A549 (cell line): ENCODE measurements at regions not wholly inside any gene's neighbourhood (a gene's known extent, or its start where the extent isn't known, plus 50 kb on each side); places are given as distances from the start of the nearest gene placed in this dataset.

Experiments
- ATAC-seq, 2 experiments: fragments of 200-7000 bp in 1 of 2; fragments of >200 bp in 1 of 2; cut with Nextera tagmentation in 1 of 2; cut with Tn5 transposase in 1 of 2; 3 replicates each; pipeline versions ENCODE4 v1.8.0 to v1.9.1; 2018 to 2020; ENCODE audit warnings: mild to moderate bottlenecking in 1 of 2, moderate library complexity in 1 of 2
- CTCF ChIA-PET: fragments of 300-600 bp; sonication (Branson Sonifier 250); formaldehyde crosslinking; extraction: SDS; loops from one replicate; lab custom pipeline; 2021; ENCODE audit warnings: antibody characterized with exemption, inconsistent platforms; lab: Yijun Ruan, JAX
- POLR2A ChIA-PET: fragments of 350-600 bp; formaldehyde crosslinking; extraction: SDS; loops from one replicate; lab custom pipeline; 2021; ENCODE audit warnings: antibody characterized with exemption, inconsistent platforms; lab: Yijun Ruan, JAX
- DNase-seq, 2 experiments: peaks; one replicate each; pipeline versions ENCODE4 v3.0.0 to v3.0.0-alpha.2; 2011 to 2016; ENCODE audit warnings: low read depth in 1 of 2, low spot score in 1 of 2
- FAIRE-seq: peaks from 2 replicates; lab custom pipeline; 2011; peaks lifted over from hg19 to GRCh38; lab: Jason Lieb, UNC
- H3K27ac ChIP-seq, 2 experiments: fragments of >200 bp; sonication (Bioruptor Twin); formaldehyde crosslinking; 3 replicates each; pipeline ENCODE4 v1.5.1; 2016 to 2017
- H3K4me1 ChIP-seq: fragments of >200 bp; sonication (Bioruptor Twin); formaldehyde crosslinking; 3 replicates; pipeline ENCODE4 v1.6.1; 2016
- H3K4me2 ChIP-seq: fragments of >200 bp; sonication (Bioruptor Twin); formaldehyde crosslinking; 3 replicates; pipeline ENCODE4 v1.6.1; 2016
- H3K4me3 ChIP-seq: fragments of >200 bp; sonication (Bioruptor Twin); formaldehyde crosslinking; 3 replicates; pipeline ENCODE4 v1.5.1; 2016
- H3K9me3 ChIP-seq: fragments of >200 bp; sonication (Bioruptor Twin); formaldehyde crosslinking; 3 replicates; pipeline ENCODE4 v1.6.1; 2016
- BHLHE40 ChIP-seq: IDR thresholded peaks from 2 replicates; pipeline ENCODE4 v1.6.1; 2012; ENCODE audit warnings: low read depth, low read length, inconsistent platforms
- CBX2 ChIP-seq: fragments of 200-600 bp; sonication (generic); IDR thresholded peaks from 2 replicates; pipeline ENCODE4 v1.6.1; 2016; ENCODE audit warnings: low read depth, mild to moderate bottlenecking, borderline replicate concordance
- CHD2 ChIP-seq: fragments of 150-350 bp; IDR thresholded peaks from 2 replicates; pipeline ENCODE4 v1.6.1; 2014; ENCODE audit warnings: low read length; ENCODE audit not compliant: partially characterized antibody
- EHF ChIP-seq: fragments of 250-450 bp; sonication (Bioruptor Pico); IDR thresholded peaks from 2 replicates; pipeline ENCODE4 v1.5.0; 2020; ENCODE audit warnings: mild to moderate bottlenecking
- EHMT2 ChIP-seq: fragments of 200-600 bp; sonication (generic); IDR thresholded peaks from 2 replicates; pipeline ENCODE4 v1.6.1; 2016; ENCODE audit warnings: antibody characterized with exemption, low read depth, mild to moderate bottlenecking, moderate library complexity
- FOSL2 ChIP-seq, 2 experiments: fragments of 450-650 bp in 1 of 2; fragments of >200 bp in 1 of 2; sonication (Bioruptor Twin) in 1 of 2; formaldehyde crosslinking; IDR thresholded peaks; 2 replicates each; pipeline versions ENCODE4 v1.5.0 to v1.6.1; 2016 to 2020; ENCODE audit warnings: mild to moderate bottlenecking in 1 of 2, moderate library complexity in 1 of 2
- GATA3 ChIP-seq: IDR thresholded peaks from 2 replicates; pipeline ENCODE4 v1.6.1; 2012; ENCODE audit warnings: borderline replicate concordance
- HOXA7 ChIP-seq: fragments of 250-450 bp; sonication (Bioruptor Pico); IDR thresholded peaks from 2 replicates; pipeline ENCODE4 v1.5.0; 2020; ENCODE audit warnings: mild to moderate bottlenecking, moderate library complexity
- HOXB5 ChIP-seq: fragments of 250-450 bp; sonication (Bioruptor Pico); IDR thresholded peaks from 2 replicates; pipeline ENCODE4 v1.5.0; 2020; ENCODE audit warnings: mild to moderate bottlenecking, moderate library complexity
- MAFK ChIP-seq: fragments of 450-650 bp; IDR thresholded peaks from 2 replicates; pipeline ENCODE4 v1.6.1; 2014; ENCODE audit not compliant: partially characterized antibody
- MYC ChIP-seq: IDR thresholded peaks from 2 replicates; pipeline ENCODE4 v1.6.1; 2012; ENCODE audit warnings: mild to moderate bottlenecking, inconsistent platforms, low read length, improper control_type of control experiment, borderline replicate concordance
- RAD21 ChIP-seq, 2 experiments: fragments of >200 bp in 1 of 2; sonication (Bioruptor Twin) in 1 of 2; formaldehyde crosslinking in 1 of 2; IDR thresholded peaks in 1 of 2; conservative IDR thresholded peaks in 1 of 2; 2 replicates in 1 of 2; 3 replicates in 1 of 2; pipeline ENCODE4 v1.6.1; 2012 to 2018; ENCODE audit warnings: inconsistent platforms in 1 of 2
- RARB ChIP-seq: fragments of 250-450 bp; sonication (Bioruptor Pico); IDR thresholded peaks from 2 replicates; pipeline ENCODE4 v1.8.0; 2021; ENCODE audit warnings: mild to moderate bottlenecking, moderate library complexity
- RCOR1 ChIP-seq: fragments of 150-350 bp; IDR thresholded peaks from 2 replicates; pipeline ENCODE4 v1.6.1; 2014; ENCODE audit warnings: antibody characterized with exemption, low read length, low read depth
- RNF2 ChIP-seq: fragments of 200-600 bp; sonication (generic); IDR thresholded peaks from 2 replicates; pipeline ENCODE4 v1.6.1; 2016; ENCODE audit warnings: low read depth, mild to moderate bottlenecking, antibody characterized with exemption, moderate library complexity, borderline replicate concordance
- TFCP2L1 ChIP-seq: fragments of 250-450 bp; sonication (Bioruptor Pico); IDR thresholded peaks from 2 replicates; pipeline ENCODE4 v1.5.0; 2021; ENCODE audit warnings: mild to moderate bottlenecking
- ZFP36 ChIP-seq: fragments of 450-650 bp; IDR thresholded peaks from 2 replicates; pipeline ENCODE4 v1.6.1; 2014; ENCODE audit warnings: borderline replicate concordance; ENCODE audit not compliant: partially characterized antibody
- ZNF302 ChIP-seq: fragments of 250-450 bp; sonication (Bioruptor Pico); IDR thresholded peaks from 2 replicates; pipeline ENCODE4 v1.9.0; 2021; ENCODE audit warnings: inconsistent platforms, mild to moderate bottlenecking, moderate library complexity
- WGBS: methylation state at CpG from one replicate; pipeline ENCODE4 v1.1.6; 2017; ENCODE audit errors: missing lambda C conversion rate; 5-methylcytosine and 5-hydroxymethylcytosine counted together
- TF ChIP-seq, protein P1 (sequence below): fragments of >200 bp; sonication (Bioruptor Twin); formaldehyde crosslinking; IDR thresholded peaks from 2 replicates; pipeline ENCODE4 v1.6.1; 2016
- TF ChIP-seq, protein P2 (sequence below): fragments of 250-450 bp; sonication (Bioruptor Pico); IDR thresholded peaks from 2 replicates; pipeline ENCODE4 v1.5.0; 2020; ENCODE audit warnings: low read depth, mild to moderate bottlenecking, moderate library complexity
- TF ChIP-seq, protein P3 (sequence below): fragments of >200 bp; sonication (Bioruptor Twin); formaldehyde crosslinking; IDR thresholded peaks from 3 replicates; pipeline ENCODE4 v1.5.1; 2016
- TF ChIP-seq, protein P4 (sequence below): IDR thresholded peaks from 2 replicates; pipeline ENCODE4 v1.6.1; 2012
- TF ChIP-seq, protein P5 (sequence below): IDR thresholded peaks from 2 replicates; pipeline ENCODE4 v1.6.1; 2012; ENCODE audit warnings: low read depth, borderline replicate concordance
- TF ChIP-seq, protein P6 (sequence below): IDR thresholded peaks from 2 replicates; pipeline ENCODE4 v1.6.1; 2012
- TF ChIP-seq, protein P7 (sequence below): fragments of 450-650 bp; IDR thresholded peaks from 2 replicates; pipeline ENCODE4 v1.6.1; 2014; ENCODE audit warnings: antibody characterized with exemption
- TF ChIP-seq, protein P8 (sequence below): fragments of 150-350 bp; IDR thresholded peaks from 2 replicates; pipeline ENCODE4 v1.6.1; 2014; ENCODE audit warnings: low read depth, mild to moderate bottlenecking, low read length

DNA sequence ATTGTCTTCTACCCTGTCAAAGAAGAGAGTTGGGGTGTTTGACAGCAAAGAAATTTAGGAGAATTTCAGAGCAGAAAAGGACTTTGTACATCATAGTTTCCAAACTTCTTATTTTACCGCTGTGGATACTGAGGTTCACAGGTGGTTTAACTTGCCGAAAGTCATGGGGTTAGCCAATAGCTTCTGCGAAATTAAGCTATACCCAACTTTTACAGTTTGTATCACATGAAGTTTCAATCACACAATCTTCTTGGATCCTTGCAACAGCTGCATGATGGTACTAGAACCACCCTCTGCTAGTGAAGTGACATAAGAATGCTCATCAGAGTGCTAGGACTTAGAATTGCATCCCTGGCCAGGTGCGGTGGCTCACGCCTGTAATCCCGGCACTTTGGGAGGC, 345.5 kb downstream of the CD83 start:
- ATAC-seq, result no peak
- no peak overlapping the region for H3K4me2 ChIP-seq
- peaks cover 12% of the 10 kb centered on the region; the same call in 2 of the 3 replicates for H3K4me1 ChIP-seq
- TF ChIP-seq GATA3 (no peak), ZFP36 (no peak), EHMT2 (no peak), CBX2 (no peak), HOXB5 (CRISPR knock-in tag) (no peak), FOSL2 (IDR thresholded peaks at IDR 0.05) (no peak), FOSL2 (CRISPR knock-in tag; IDR thresholded peaks at IDR 0.05) (no peak), HOXA7 (no peak), EHF (no peak), RARB (CRISPR knock-in tag) (no peak), ZNF302 (CRISPR knock-in tag) (no peak), CHD2 (no peak), BHLHE40 (no peak)
- TF ChIP-seq, protein P1, sequence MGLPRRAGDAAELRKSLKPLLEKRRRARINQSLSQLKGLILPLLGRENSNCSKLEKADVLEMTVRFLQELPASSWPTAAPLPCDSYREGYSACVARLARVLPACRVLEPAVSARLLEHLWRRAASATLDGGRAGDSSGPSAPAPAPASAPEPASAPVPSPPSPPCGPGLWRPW, result no peak
- TF ChIP-seq, protein P2, sequence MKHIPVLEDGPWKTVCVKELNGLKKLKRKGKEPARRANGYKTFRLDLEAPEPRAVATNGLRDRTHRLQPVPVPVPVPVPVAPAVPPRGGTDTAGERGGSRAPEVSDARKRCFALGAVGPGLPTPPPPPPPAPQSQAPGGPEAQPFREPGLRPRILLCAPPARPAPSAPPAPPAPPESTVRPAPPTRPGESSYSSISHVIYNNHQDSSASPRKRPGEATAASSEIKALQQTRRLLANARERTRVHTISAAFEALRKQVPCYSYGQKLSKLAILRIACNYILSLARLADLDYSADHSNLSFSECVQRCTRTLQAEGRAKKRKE (CRISPR knock-in tag), result no peak
- TF ChIP-seq, protein P3, sequence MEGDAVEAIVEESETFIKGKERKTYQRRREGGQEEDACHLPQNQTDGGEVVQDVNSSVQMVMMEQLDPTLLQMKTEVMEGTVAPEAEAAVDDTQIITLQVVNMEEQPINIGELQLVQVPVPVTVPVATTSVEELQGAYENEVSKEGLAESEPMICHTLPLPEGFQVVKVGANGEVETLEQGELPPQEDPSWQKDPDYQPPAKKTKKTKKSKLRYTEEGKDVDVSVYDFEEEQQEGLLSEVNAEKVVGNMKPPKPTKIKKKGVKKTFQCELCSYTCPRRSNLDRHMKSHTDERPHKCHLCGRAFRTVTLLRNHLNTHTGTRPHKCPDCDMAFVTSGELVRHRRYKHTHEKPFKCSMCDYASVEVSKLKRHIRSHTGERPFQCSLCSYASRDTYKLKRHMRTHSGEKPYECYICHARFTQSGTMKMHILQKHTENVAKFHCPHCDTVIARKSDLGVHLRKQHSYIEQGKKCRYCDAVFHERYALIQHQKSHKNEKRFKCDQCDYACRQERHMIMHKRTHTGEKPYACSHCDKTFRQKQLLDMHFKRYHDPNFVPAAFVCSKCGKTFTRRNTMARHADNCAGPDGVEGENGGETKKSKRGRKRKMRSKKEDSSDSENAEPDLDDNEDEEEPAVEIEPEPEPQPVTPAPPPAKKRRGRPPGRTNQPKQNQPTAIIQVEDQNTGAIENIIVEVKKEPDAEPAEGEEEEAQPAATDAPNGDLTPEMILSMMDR, result no peak
- TF ChIP-seq, protein P4, sequence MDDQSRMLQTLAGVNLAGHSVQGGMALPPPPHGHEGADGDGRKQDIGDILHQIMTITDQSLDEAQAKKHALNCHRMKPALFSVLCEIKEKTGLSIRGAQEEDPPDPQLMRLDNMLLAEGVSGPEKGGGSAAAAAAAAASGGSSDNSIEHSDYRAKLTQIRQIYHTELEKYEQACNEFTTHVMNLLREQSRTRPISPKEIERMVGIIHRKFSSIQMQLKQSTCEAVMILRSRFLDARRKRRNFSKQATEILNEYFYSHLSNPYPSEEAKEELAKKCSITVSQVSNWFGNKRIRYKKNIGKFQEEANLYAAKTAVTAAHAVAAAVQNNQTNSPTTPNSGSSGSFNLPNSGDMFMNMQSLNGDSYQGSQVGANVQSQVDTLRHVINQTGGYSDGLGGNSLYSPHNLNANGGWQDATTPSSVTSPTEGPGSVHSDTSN, result no peak
- TF ChIP-seq, all 56 proteins: peak for 0
- WGBS, result 92% methylated on average over 4 of the region's 6 CpGs
- no peaks in the 10 kb centered on the region; the same call in 2 of the 3 replicates for H3K9me3 ChIP-seq
- no peak overlapping the region for H3K27ac ChIP-seq
- CTCF ChIA-PET, result no interaction called here
- no peak for FAIRE-seq
- no peak for DNase-seq
- H3K4me3 ChIP-seq, result no peak overlapping the region
- POLR2A ChIA-PET, result no interaction called here

DNA sequence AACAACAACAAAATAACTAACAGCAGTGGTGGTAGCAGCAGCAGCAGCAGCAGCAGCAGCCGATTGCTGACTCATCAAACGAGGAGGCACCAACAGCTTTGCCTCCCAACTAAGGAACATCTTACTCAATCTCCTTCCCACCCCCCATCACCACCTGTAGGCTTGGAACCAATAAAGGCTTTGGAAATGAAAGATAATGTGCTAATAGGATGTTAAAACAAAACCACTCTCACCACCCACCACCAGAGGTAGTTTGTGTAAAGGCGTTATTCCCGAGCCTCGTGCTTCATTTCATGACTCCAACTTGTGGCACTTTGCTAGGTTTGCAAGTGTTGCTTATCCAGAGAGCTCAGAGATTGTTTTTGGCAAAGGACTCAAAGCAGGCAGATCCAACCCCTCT, 346.5 kb downstream of the CD83 start:
- Histone ChIP-seq H3K4me3 (no peak overlapping the region), H3K27ac (no peak overlapping the region), H3K9me3 (peaks cover 5% of the 10 kb centered on the region; the same call in 2 of the 3 replicates), H3K4me1 (peaks cover 3% of the 10 kb centered on the region; the same call in 2 of the 3 replicates), H3K4me2 (no peak overlapping the region)
- ATAC-seq (no peak), FAIRE-seq (no peak)
- ChIA-PET POLR2A (no interaction called here), CTCF (interaction anchor here (0.6 kb wide), 1 partner anchor 319 kb away, joined by 3 read pairs; no protein-coding TSS in a partner anchor)
- WGBS, result 85% methylated on average over 5 of the region's 5 CpGs
- TF ChIP-seq, protein P5, sequence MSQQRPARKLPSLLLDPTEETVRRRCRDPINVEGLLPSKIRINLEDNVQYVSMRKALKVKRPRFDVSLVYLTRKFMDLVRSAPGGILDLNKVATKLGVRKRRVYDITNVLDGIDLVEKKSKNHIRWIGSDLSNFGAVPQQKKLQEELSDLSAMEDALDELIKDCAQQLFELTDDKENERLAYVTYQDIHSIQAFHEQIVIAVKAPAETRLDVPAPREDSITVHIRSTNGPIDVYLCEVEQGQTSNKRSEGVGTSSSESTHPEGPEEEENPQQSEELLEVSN, result no peak
- no peak for TF ChIP-seq RNF2
- peak; percentile 76 for TF ChIP-seq MAFK
- TF ChIP-seq, all 56 proteins: peak for 1
- no peak for DNase-seq

DNA sequence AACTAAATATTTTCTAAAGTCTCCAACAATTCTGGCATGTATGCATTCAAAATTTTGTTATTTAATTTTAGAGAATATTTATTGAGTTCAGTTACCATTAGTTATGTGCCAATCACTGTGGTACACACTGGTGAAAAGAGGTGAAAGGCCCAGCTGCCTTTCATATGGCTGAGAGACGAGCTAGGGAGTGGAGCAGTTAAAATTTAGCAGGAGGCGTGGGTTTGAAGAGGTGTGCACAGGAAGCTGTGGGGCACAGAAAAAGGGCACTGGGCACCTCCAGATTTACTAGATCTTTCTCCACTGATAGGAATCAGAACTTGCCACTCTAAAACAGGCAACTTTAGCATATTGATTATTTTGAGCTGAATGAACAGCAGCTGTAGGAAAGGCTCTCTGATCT, 347.1 kb downstream of the CD83 start:
- peaks cover 7% of the 10 kb centered on the region; the same call in 2 of the 3 replicates for H3K9me3 ChIP-seq
- CTCF ChIA-PET, result no interaction called here
- no peak for ATAC-seq
- WGBS, result 83% methylated on average over 2 of the region's 2 CpGs
- FAIRE-seq, result no peak
- POLR2A ChIA-PET, result no interaction called here
- H3K4me2 ChIP-seq, result no peak overlapping the region
- H3K27ac ChIP-seq, result no peak overlapping the region
- H3K4me1 ChIP-seq, result no peaks in the 10 kb centered on the region
- no peak overlapping the region for H3K4me3 ChIP-seq
- no peak for DNase-seq
- TF ChIP-seq RAD21 (conservative IDR thresholded peaks at IDR 0.05 in 1 of 2, IDR thresholded peaks at IDR 0.05 in 1 of 2) (no peak), TFCP2L1 (CRISPR knock-in tag) (no peak), RCOR1 (no peak), GATA3 (no peak), MYC (no peak), ZFP36 (no peak), RNF2 (no peak)
- TF ChIP-seq, protein P6, sequence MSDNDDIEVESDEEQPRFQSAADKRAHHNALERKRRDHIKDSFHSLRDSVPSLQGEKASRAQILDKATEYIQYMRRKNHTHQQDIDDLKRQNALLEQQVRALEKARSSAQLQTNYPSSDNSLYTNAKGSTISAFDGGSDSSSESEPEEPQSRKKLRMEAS, result no peak
- TF ChIP-seq, protein P4, result no peak
- TF ChIP-seq, protein P7, sequence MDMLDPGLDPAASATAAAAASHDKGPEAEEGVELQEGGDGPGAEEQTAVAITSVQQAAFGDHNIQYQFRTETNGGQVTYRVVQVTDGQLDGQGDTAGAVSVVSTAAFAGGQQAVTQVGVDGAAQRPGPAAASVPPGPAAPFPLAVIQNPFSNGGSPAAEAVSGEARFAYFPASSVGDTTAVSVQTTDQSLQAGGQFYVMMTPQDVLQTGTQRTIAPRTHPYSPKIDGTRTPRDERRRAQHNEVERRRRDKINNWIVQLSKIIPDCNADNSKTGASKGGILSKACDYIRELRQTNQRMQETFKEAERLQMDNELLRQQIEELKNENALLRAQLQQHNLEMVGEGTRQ, result no peak
- TF ChIP-seq, protein P8, sequence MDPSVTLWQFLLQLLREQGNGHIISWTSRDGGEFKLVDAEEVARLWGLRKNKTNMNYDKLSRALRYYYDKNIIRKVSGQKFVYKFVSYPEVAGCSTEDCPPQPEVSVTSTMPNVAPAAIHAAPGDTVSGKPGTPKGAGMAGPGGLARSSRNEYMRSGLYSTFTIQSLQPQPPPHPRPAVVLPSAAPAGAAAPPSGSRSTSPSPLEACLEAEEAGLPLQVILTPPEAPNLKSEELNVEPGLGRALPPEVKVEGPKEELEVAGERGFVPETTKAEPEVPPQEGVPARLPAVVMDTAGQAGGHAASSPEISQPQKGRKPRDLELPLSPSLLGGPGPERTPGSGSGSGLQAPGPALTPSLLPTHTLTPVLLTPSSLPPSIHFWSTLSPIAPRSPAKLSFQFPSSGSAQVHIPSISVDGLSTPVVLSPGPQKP, result no peak
